UCSD-AML1 (cell line): ENCODE measurements at regions not wholly inside any gene's neighbourhood (a gene's known extent, or its start where the extent isn't known, plus 50 kb on each side); places are given as distances from the start of the nearest gene placed in this dataset.
"Not testable (repeated sequence)": the region's sequence is repeated elsewhere in the genome, so short reads cannot be mapped to it uniquely, and the experiment has no call there.

Source experiments
- DNase-seq: peaks from one replicate; lab custom pipeline; 2025; ENCODE audit not compliant: unreplicated experiment; lab: John Stamatoyannopoulos, UW

DNA sequence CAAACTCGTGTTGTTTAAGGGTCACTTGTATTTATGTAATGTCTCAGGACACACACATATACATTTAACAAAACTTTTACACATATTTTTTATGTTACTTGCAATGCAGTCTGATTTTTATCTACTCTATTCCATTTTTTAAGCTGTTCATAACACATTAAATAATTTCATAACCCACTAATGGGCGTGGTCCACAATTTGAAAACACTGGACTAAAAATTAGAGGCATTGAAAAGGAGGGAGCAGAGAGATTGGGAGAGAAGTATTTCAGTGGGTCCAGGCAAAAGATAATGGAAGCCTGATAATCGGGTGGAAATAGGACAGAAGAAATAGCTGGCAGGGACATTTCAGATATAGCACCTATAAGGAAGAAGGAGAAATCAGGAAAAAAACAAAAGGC lies 597.3 kb upstream of the CLINT1 start:
- DNase-seq, result no peak

- no peak for DNase-seq
These were observed 593.2 kb upstream of the CLINT1 start for GRCh38 chr5:158451993-158452672.

DNA sequence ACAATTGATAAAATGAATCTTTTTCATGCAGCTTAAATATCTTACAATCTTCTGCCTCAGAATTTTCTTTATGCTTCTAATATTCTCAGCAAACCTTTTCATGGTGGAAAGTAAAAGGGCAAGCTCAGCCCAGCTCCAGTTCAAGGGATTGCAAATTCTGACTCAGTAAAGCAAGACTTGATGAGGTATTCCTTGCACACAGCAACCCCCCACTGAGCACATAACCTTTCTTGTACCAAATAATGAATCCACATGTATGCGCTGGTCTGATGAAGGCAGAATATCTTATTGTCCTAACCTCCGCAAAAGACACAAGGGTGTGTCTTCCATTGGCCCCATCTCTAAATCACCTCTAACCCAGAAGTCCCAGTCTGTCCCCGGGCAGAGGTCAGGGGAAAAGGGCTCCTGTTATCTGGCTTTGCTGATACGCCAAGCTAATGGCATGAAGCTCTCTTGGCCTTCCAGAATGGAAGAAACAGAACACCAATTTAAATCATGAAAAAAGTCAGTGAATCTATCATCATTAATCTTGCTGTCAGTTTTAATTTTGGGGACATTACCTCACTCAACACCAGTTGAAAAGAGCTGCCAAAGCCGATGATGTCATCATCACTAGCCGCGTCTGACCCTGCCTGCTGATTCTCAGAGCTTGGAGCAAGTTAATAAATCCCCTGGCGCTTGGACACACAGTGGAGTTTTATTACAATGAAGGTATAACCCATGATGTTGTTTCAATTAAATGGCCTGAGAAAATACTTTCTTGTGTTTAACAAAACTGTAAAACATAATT lies 592.5 kb upstream of the CLINT1 start:
- no peak for DNase-seq

- no peak for DNase-seq
These were observed 591.8 kb upstream of the CLINT1 start for GRCh38 chr5:158450751-158451171.

- DNase-seq, result not testable (repeated sequence)
These were observed 587.8 kb upstream of the CLINT1 start for GRCh38 chr5:158446761-158447160.

DNA sequence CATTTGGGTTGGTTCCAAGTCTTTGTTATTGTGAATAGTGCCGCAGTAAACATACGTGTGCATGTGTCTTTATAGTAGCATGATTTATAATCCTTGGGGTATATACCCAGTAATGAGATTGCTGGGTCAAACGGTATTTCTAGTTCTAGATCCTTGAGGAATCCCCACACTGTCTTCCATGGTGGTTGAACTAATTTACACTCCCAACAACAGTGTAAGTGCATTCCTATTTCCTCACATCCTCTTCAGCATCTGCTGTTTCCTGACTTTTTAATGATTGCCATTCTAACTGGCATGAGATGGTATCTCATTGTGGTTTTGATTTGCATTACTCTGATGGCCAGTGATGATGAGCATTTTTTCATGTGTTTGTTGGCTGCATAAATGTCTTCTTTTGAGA lies 580.3 kb upstream of the CLINT1 start:
- not testable (repeated sequence) for DNase-seq

GRCh38 chr5:158436271-158437065 lies 577.5 kb upstream of the CLINT1 start:
- DNase-seq, result no peak

DNA sequence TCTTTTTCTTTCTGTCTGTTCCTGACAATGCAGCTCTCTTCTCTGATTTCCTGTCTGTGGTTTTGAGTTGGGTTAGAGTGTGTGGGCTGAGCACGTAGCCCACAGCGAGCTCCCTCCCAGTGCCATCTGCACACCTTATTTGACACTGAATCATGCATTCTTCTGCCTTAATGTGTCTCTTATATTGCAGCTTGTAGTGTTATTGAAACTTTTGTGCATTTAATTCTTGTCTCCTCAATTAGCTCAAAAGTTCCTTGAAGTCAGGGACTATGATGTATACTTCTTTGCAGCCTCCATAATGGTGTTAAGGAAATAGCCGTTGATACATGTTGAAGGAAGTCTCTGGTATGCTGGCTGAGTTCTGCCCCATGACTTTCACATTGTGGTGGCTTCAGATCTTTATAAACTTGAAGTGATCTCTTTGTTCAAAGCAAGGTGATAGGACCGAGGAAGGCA lies 576.2 kb upstream of the CLINT1 start:
- DNase-seq, result no peak

GRCh38 chr5:158434749-158435148 lies 575.8 kb upstream of the CLINT1 start:
- no peak for DNase-seq

DNA sequence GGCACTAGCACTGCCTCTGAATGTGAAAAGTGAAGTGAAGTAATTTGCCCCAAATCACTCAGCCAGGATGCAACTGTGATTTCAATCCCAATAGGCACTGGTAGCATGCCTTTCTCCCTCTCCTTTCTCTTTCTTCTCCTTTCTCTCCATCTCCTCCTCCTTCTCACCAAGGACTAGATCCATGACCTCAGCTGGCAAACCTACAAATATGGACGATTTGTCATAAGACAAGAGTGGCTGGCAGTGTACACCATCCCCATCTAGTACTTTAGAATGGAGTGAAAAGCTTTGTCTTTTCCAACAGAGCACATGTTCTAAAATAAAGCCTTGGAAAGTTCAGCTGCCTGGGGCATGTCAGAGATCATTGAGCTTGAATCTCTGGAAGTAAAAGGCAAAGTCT lies 574.7 kb upstream of the CLINT1 start:
- no peak for DNase-seq

DNA sequence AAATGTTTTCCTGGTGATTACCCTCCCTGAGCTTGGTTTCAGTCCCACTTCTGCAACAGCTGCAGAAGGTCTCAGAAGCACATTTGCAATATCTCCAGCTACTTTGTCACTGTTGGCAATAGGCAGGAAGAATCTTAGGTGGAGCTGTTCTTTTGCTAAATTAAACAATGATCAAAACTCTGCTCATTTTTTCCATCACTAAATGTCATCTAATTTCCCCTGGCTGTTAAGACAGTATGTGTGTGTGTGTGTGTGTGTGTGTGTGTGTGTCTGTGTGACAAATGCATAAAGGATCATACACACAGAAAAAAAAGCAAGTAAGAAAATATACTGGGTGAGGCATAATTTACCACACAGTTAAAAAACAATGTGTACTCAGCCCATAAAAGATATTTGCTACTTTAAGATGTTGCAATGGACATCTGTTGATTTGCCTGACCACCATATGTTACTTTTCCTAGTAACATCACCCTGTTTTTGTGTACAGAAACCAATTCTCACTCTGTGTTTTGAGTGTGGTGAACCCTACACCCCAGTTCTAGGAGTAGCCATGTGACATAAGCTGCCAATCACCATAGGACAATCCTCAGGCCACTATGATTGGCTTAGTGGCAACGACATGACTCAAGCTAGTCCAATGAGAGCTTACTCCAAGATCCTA lies 572.6 kb upstream of the CLINT1 start:
- DNase-seq, result no peak

DNA sequence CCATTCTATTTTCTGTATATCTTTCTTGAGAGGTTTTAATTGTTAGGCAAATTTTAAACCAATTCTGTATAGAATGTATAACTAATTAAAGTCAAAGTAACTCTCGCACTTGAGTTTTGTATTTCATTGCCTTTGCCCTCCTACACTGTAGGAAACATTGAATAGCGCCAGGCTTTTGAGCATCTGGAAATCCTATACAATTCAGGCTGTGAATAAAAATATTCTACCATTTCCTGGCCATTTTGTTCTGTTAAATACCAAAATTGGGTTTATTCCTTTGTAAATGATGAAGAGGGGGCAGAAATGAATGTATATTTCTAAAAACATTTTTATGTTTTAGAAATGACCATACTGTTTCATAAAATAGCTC lies 571.8 kb upstream of the CLINT1 start:
- DNase-seq, result no peak

DNA sequence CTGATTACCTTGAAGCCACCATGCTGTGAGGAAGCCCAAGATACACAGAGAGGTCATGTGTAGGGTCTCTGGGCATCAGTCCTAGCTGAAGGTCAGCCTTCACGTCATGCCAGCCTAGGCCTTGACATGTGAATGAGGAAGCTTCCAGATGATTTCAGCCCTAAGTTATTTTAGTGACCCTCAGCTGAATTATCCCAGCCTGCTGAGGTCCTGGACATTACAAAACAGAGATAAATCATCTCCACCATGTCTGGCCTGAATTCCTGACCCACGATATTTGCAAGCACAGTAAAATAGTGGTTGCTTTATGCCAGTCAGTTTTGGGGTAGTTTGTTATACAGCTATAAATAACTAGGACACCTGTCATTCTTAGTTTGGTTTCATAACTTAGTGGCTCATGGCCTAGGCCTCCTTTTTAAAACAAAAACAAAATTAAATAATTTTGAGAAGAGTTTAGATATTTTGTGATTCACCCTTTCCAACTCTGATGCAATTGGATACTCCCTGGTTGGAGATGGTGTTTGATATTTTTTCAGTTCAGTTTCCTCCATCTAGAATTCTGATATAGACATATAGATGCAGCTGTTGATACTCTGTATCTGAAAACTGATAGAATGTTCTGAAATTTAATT lies 571.3 kb upstream of the CLINT1 start:
- DNase-seq, result no peak

DNA sequence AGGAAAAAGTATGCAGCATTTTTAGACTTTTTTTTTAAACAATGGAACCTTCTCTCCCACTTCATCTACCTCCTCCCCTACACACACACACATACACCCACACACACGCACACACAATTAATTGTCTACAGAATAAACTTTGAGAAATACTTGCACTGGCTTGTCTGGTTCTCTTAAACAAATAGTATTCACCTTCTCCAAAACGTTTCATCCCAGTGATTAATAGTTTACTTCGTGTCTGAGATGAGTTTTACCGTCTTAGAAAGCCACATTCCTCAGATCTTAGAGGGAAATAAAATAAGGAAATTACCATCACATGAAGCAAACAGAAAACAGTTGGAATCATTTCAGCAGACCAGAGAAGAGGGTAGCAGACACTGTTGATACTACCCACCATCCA lies 570.6 kb upstream of the CLINT1 start:
- DNase-seq, result no peak

- DNase-seq, result no peak
These were observed 564.8 kb upstream of the CLINT1 start for GRCh38 chr5:158423623-158424200.

DNA sequence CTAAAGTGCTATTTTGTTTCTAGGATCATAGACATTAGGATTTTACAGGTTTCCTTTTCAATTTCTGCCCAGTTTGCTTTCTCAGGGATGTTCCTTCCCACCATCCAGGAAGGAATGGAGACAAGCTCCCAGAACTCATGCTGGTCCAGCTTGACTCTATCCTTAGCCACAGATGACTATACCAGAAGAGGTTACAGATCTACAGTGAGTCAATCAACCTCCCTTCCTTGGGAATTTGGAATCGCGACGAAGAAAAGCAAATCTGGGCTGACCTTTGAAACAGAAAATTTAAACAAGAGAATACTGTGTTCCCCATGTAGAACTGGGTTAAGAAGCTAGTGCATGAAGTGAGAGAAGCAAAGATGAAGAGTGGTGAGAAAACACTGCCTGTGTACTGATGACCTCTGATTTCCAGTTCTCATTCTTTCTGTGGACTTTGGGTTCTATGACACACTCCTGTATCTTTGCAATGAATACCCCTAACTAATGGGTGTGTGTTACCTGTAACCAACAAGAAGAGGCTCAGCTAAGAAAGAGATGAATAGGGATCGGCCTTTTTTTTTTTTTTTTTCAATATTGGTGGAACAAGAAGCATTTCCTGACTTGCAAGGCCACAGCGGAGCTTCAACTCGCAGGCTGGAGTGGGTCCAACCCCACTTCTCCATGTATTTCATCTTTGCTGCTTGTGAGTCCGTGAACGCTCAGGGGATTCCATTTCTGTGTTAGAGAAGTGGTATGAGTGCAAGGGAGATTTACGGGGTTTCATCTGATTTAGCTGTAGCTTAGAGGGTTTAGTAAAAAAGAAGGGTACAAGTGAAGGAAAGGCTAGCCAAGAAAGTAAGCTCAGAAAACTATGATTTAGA lies 563.9 kb upstream of the CLINT1 start:
- no peak for DNase-seq

DNA sequence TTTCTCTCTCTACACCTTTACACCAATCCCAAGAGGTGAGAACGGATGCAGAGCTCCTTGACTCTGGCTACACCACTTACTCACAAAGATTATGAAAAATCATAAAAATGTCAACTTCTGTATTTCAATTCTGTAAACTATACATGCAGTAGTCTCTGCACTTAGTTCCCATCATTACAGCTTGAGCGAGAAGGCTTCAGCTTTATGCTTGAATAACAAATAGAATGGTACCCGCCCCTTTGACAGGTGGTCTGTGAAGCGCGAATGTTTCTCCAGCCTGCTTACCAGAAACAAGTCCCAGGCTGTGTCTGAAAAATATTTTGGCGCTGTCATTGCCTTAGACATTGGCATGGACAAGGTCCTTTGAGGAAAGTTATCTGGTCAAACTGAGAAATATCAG lies 562.4 kb upstream of the CLINT1 start:
- no peak for DNase-seq

DNA sequence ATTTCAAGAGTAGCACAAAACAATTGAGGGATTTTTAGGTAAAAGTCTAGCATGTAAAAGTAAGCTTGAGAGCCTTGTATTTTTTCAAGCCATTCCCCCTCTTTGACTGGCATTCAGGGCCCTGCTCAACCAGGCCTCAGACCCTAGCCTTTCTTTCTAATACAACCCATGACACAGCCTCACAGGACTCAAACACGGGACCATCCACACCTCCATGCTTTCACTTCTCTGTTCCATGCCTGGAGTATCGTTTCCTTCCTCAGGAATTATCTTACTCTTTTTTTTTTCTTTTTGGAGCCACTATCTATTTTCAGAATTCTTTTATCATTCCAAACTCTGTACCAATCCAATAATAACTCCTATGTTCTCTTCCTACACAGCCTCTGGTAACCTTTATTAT lies 560.2 kb upstream of the CLINT1 start:
- DNase-seq, result no peak

GRCh38 chr5:158414780-158415179 lies 555.8 kb upstream of the CLINT1 start:
- DNase-seq, result no peak
